Calu3 (cell line): ENCODE measurements at regions not wholly inside any gene's neighbourhood (a gene's known extent, or its start where the extent isn't known, plus 50 kb on each side); places are given as distances from the start of the nearest gene placed in this dataset.

Experiments
- BruUV-seq: library from RNA; stranded (reverse); fragments of 400-500 nt; replicated peaks from 2 replicates; lab custom pipeline; 2021; lab: Mats Ljungman, UMichigan
- CTCF ChIA-PET: fragments of 300-600 bp; sonication (Branson Sonifier 250); formaldehyde crosslinking; loops from one replicate; lab custom pipeline; 2022; ENCODE audit warnings: antibody characterized with exemption; lab: Charles Lee
- DNase-seq: peaks from one replicate; pipeline ENCODE4 v3.0.0; 2022
- H3K27ac Mint-ChIP-seq: one replicate; pipeline ENCODE4 v1.8.0; 2022; ENCODE audit warnings: mixed read lengths; ENCODE audit not compliant: unreplicated experiment
- H3K27me3 Mint-ChIP-seq: one replicate; pipeline ENCODE4 v1.8.0; 2022; ENCODE audit warnings: mixed read lengths; ENCODE audit not compliant: unreplicated experiment
- H3K36me3 Mint-ChIP-seq: one replicate; pipeline ENCODE4 v1.8.0; 2022; ENCODE audit warnings: mild to moderate bottlenecking, moderate library complexity, mixed read lengths; ENCODE audit not compliant: insufficient read depth, unreplicated experiment
- H3K4me1 Mint-ChIP-seq: one replicate; pipeline ENCODE4 v1.8.0; 2022; ENCODE audit warnings: mild to moderate bottlenecking, low read depth, mixed read lengths; ENCODE audit not compliant: unreplicated experiment
- H3K4me3 Mint-ChIP-seq: one replicate; pipeline ENCODE4 v1.8.0; 2022; ENCODE audit warnings: mild to moderate bottlenecking, low read depth, moderate library complexity, mixed read lengths; ENCODE audit not compliant: unreplicated experiment
- H3K9me3 Mint-ChIP-seq: one replicate; pipeline ENCODE4 v1.8.0; 2022; ENCODE audit warnings: low read depth, mixed read lengths; ENCODE audit not compliant: unreplicated experiment
- CTCF ChIP-seq: fragments of 200-600 bp; IDR thresholded peaks from one replicate; pipeline ENCODE4 v1.8.0; 2022; ENCODE audit warnings: antibody characterized with exemption; ENCODE audit not compliant: unreplicated experiment
- intact Hi-C: fragments of 100-400 bp; cut with micrococcal nuclease; formaldehyde crosslinking; loops from one replicate; pipeline ENCODE4 v1.10.0; 2022; ENCODE audit not compliant: unreplicated experiment

DNA sequence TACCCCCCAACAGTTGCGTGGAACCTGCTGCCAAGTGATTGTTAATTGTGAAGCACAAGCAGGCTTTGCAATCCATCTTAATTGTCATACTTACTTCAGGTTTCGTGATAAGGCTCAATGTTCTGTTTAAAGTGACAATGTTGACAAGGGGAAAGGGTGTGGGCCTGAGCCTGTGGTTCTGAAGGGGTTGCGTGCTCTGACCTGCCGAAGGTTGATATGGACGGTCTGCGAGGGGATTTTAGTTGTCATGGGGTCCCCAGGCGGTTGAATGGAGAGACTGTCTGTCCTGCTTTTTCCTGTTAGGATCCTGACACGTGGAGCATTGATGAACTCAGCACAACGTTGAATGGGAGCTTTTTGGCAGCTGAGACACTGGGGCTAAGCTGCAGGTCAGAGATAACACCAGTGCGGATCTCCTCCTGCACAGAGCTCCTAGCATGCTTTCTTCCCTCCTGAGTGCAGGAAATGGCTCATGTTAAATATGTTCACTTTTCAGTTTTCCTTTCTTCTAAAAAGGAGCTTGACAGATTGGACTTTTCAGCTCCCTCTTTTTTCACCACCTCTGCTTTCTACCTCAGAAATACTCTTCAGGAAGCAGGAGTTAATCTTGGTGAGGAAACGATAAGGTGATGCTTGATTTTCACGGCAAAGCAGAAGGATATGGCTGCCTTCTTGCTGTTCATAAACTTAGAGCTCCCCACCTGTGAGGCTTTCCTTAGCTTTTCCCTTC lies 62.9 kb upstream of the ZEB2 start:
- no peak overlapping the region for H3K4me3 Mint-ChIP-seq
- H3K4me1 Mint-ChIP-seq = no peaks in the 10 kb centered on the region
- CTCF ChIA-PET = no interaction called here
- no peaks in the 10 kb centered on the region for H3K36me3 Mint-ChIP-seq
- peaks cover 3% of the 10 kb centered on the region for H3K9me3 Mint-ChIP-seq
- no TSS peak for BruUV-seq
- no peak overlapping the region for H3K27ac Mint-ChIP-seq
- no peak for DNase-seq
- no peak for TF ChIP-seq CTCF
- no peaks in the 10 kb centered on the region for H3K27me3 Mint-ChIP-seq
- intact Hi-C loops = no loop called here

DNA sequence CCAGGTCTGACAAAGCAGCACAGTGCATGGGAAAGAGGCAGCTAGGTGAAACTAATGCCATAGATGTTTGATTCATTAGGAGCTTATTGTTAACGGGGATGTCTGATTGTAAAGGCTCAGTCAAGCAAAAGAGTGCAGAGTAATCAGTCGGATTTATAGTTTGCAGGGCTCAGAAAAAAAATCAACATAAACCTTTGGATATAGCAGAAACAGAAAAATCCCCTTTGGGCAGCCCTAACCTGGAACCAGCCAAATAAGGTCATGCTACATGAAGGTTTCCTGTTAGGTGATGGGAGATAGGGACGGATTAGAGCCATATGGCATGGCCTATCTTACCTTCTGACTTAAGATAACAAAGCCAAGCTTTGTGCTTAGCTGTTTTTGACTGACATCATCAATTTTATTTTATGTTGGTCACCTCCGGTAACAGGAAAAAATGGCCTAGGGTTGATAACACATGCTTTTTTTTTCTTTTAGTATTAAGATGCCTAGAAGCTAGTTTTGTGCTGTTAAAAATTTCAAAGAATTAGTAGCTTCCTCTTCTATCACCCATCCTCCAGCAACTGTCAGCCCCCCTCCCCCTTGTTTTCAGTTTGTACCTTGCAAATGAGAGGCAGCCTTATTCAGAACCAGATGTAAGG lies 60.7 kb upstream of the ZEB2 start:
- intact Hi-C loops = no loop called here
- BruUV-seq = no TSS peak
- H3K4me3 Mint-ChIP-seq = no peak overlapping the region
- no peaks in the 10 kb centered on the region for H3K36me3 Mint-ChIP-seq
- H3K27ac Mint-ChIP-seq = no peak overlapping the region
- H3K9me3 Mint-ChIP-seq = no peaks in the 10 kb centered on the region
- H3K4me1 Mint-ChIP-seq = no peaks in the 10 kb centered on the region
- CTCF ChIA-PET = no interaction called here
- no peaks in the 10 kb centered on the region for H3K27me3 Mint-ChIP-seq
- no peak for TF ChIP-seq CTCF
- DNase-seq = no peak

DNA sequence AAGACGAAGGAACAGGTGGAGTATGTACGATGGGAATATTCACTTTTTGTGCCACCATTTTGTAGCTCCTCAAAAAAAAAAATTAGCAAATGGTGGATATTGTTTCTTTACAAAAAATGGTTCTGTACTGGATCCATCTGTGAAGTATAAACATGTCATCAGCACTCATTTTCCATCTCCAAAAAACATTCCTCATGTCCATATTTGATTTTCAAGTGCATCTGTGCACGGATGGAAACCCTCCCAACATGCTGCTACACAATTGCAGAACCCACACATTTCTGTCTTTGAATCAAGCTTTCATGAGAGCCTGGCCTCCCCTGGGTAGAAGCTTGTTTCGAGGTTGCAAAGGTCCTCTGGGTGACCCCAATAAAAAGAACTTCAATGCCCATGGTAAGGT lies 59.6 kb upstream of the ZEB2 start:
- no peak overlapping the region for H3K4me3 Mint-ChIP-seq
- H3K27me3 Mint-ChIP-seq = no peaks in the 10 kb centered on the region
- CTCF ChIA-PET = no interaction called here
- TF ChIP-seq CTCF = no peak
- no peaks in the 10 kb centered on the region for H3K36me3 Mint-ChIP-seq
- no peaks in the 10 kb centered on the region for H3K4me1 Mint-ChIP-seq
- H3K27ac Mint-ChIP-seq = no peak overlapping the region
- BruUV-seq = no TSS peak
- no peak for DNase-seq
- intact Hi-C loops = no loop called here
- no peaks in the 10 kb centered on the region for H3K9me3 Mint-ChIP-seq

- Mint-ChIP-seq H3K9me3 (no peaks in the 10 kb centered on the region), H3K36me3 (no peaks in the 10 kb centered on the region), H3K4me3 (no peak overlapping the region), H3K4me1 (no peaks in the 10 kb centered on the region), H3K27ac (no peak overlapping the region), H3K27me3 (no peaks in the 10 kb centered on the region)
- intact Hi-C loops = no loop called here
- CTCF ChIA-PET = no interaction called here
- no peak for TF ChIP-seq CTCF
- DNase-seq = no peak
- BruUV-seq = no TSS peak
These were observed 58.2 kb upstream of the ZEB2 start for GRCh38 chr2:144578099-144578498.
